HG02852 (cell line): ENCODE measurements at regions not wholly inside any gene's neighbourhood (a gene's known extent, or its start where the extent isn't known, plus 50 kb on each side); places are given as distances from the start of the nearest gene placed in this dataset.

ENCODE experiments used
- ATAC-seq: cut with Tn5 transposase; IDR thresholded peaks from one replicate; pipeline ENCODE4 v1.9.1; 2021; ENCODE audit warnings: mild to moderate bottlenecking, moderate library complexity; ENCODE audit not compliant: unreplicated experiment

GRCh38 chr5:133744051-133744959 lies 132.0 kb upstream of the FSTL4 start:
- ATAC-seq = no peak

GRCh38 chr5:133742431-133742988 lies 130.2 kb upstream of the FSTL4 start:
- no peak for ATAC-seq

- ATAC-seq = no peak
These were observed 129.5 kb upstream of the FSTL4 start for GRCh38 chr5:133741818-133742355.

- ATAC-seq = no peak
These were observed 129.1 kb upstream of the FSTL4 start for GRCh38 chr5:133741396-133741795.

GRCh38 chr5:133739181-133739780 lies 126.9 kb upstream of the FSTL4 start:
- no peak for ATAC-seq

- no peak for ATAC-seq
These were observed 125.9 kb upstream of the FSTL4 start for GRCh38 chr5:133738271-133738670.

- ATAC-seq = no peak
These were observed 124.2 kb upstream of the FSTL4 start for GRCh38 chr5:133736512-133736911.

- ATAC-seq = no peak
These were observed 123.0 kb upstream of the FSTL4 start for GRCh38 chr5:133735346-133735745.

- no peak for ATAC-seq
These were observed 122.6 kb upstream of the FSTL4 start for GRCh38 chr5:133734916-133735315.

GRCh38 chr5:133732536-133732935 lies 120.2 kb upstream of the FSTL4 start:
- ATAC-seq = no peak

- no peak for ATAC-seq
These were observed 119.6 kb upstream of the FSTL4 start for GRCh38 chr5:133731951-133732350.

GRCh38 chr5:133730866-133731265 lies 118.5 kb upstream of the FSTL4 start:
- no peak for ATAC-seq

GRCh38 chr5:133730346-133730745 lies 118.0 kb upstream of the FSTL4 start:
- no peak for ATAC-seq

GRCh38 chr5:133729800-133730199 lies 117.5 kb upstream of the FSTL4 start:
- no peak for ATAC-seq

- no peak for ATAC-seq
These were observed 116.1 kb upstream of the FSTL4 start for GRCh38 chr5:133728475-133728874.

GRCh38 chr5:133727636-133728035 lies 115.3 kb upstream of the FSTL4 start:
- ATAC-seq = no peak

- no peak for ATAC-seq
These were observed 111.5 kb upstream of the FSTL4 start for GRCh38 chr5:133723651-133724366.

- no peak for ATAC-seq
These were observed 110.8 kb upstream of the FSTL4 start for GRCh38 chr5:133723126-133723525.

GRCh38 chr5:133721365-133721764 lies 109.0 kb upstream of the FSTL4 start:
- no peak for ATAC-seq

- ATAC-seq = no peak
These were observed 106.1 kb upstream of the FSTL4 start for GRCh38 chr5:133718457-133718856.

- no peak for ATAC-seq
These were observed 104.3 kb upstream of the FSTL4 start for GRCh38 chr5:133716532-133717183.
